ENCODE measurements at regions not wholly inside any gene's neighbourhood (a gene's known extent, or its start where the extent isn't known, plus 50 kb on each side); places are given as distances from the start of the nearest gene placed in this dataset.

DNA sequence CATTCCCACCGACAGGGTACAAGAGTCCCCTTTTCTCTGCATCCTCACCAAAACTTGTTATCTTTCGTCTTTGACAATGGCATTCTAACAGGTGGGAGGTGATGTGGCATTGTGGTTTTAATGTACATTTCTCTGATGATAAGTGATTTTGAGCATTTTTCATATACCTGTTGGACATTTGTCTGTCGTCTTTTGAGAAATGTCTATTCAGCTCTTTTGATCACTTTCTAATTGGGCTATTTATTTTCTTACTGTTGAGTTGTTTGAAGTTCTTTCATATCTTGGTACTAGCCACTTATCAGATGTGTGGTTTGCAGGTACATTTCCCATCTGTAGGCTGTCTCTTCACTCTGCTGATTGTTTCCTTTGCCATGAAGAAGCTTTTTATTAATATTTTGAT, 219.0 kb upstream of the SOX1 start:
- TF ChIP-seq TARDBP (IDR thresholded peaks at IDR 0.05) (no peak), SP1 (IDR thresholded peaks at IDR 0.05) (no peak), ELF4 (IDR thresholded peaks at IDR 0.05) (no peak), FOXM1 (IDR thresholded peaks at IDR 0.05; ENCODE audit: borderline replicate concordance) (no peak), BHLHE40 (IDR thresholded peaks at IDR 0.05; ENCODE audit: borderline replicate concordance) (no peak), SUZ12 (IDR thresholded peaks at IDR 0.05) (no peak), ARNT (IDR thresholded peaks at IDR 0.05) (no peak), L3MBTL2 (conservative IDR thresholded peaks at IDR 0.05) (no peak), FOXA1 (IDR thresholded peaks at IDR 0.05) (no peak), FOXK2 (IDR thresholded peaks at IDR 0.05) (no peak), NFRKB (IDR thresholded peaks at IDR 0.05) (no peak)
- TF ChIP-seq, protein P1, sequence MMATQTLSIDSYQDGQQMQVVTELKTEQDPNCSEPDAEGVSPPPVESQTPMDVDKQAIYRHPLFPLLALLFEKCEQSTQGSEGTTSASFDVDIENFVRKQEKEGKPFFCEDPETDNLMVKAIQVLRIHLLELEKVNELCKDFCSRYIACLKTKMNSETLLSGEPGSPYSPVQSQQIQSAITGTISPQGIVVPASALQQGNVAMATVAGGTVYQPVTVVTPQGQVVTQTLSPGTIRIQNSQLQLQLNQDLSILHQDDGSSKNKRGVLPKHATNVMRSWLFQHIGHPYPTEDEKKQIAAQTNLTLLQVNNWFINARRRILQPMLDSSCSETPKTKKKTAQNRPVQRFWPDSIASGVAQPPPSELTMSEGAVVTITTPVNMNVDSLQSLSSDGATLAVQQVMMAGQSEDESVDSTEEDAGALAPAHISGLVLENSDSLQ (IDR thresholded peaks at IDR 0.05): no peak

Measured in HEK293T (cell line).